ENCODE measurements at regions not wholly inside any gene's neighbourhood (a gene's known extent, or its start where the extent isn't known, plus 50 kb on each side); places are given as distances from the start of the nearest gene placed in this dataset.

- no peak for TF ChIP-seq CTCF (IDR thresholded peaks at IDR 0.05 in 2 of 3, conservative IDR thresholded peaks at IDR 0.05 in 1 of 3; ENCODE audit: control insufficient read depth in 2 of 3, extremely low read depth in 1 of 3, insufficient read depth in 1 of 3, low read depth in 3 of 3, low read length in 3 of 3)
- no peak for TF ChIP-seq POLR2AphosphoS5 (IDR thresholded peaks at IDR 0.05; ENCODE audit: low read length)
- no peak for TF ChIP-seq PAX8 (IDR thresholded peaks at IDR 0.05)
- TF ChIP-seq, protein P1, sequence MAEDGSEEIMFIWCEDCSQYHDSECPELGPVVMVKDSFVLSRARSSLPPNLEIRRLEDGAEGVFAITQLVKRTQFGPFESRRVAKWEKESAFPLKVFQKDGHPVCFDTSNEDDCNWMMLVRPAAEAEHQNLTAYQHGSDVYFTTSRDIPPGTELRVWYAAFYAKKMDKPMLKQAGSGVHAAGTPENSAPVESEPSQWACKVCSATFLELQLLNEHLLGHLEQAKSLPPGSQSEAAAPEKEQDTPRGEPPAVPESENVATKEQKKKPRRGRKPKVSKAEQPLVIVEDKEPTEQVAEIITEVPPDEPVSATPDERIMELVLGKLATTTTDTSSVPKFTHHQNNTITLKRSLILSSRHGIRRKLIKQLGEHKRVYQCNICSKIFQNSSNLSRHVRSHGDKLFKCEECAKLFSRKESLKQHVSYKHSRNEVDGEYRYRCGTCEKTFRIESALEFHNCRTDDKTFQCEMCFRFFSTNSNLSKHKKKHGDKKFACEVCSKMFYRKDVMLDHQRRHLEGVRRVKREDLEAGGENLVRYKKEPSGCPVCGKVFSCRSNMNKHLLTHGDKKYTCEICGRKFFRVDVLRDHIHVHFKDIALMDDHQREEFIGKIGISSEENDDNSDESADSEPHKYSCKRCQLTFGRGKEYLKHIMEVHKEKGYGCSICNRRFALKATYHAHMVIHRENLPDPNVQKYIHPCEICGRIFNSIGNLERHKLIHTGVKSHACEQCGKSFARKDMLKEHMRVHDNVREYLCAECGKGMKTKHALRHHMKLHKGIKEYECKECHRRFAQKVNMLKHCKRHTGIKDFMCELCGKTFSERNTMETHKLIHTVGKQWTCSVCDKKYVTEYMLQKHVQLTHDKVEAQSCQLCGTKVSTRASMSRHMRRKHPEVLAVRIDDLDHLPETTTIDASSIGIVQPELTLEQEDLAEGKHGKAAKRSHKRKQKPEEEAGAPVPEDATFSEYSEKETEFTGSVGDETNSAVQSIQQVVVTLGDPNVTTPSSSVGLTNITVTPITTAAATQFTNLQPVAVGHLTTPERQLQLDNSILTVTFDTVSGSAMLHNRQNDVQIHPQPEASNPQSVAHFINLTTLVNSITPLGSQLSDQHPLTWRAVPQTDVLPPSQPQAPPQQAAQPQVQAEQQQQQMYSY (CRISPR knock-in tag; IDR thresholded peaks at IDR 0.05), result no peak
- TF ChIP-seq NRF1 (conservative IDR thresholded peaks at IDR 0.05; ENCODE audit: low read depth, low read length), result no peak
- TF ChIP-seq POLR2A (IDR thresholded peaks at IDR 0.05; ENCODE audit: low read depth, low read length), result no peak
- TF ChIP-seq ETV6 (conservative IDR thresholded peaks at IDR 0.05 in 1 of 2, IDR thresholded peaks at IDR 0.05 in 1 of 2; ENCODE audit: borderline replicate concordance in 1 of 2, low read depth in 1 of 2), result no peak
- TF ChIP-seq FOXK2 (IDR thresholded peaks at IDR 0.05), result no peak
- no peak for TF ChIP-seq MAX (IDR thresholded peaks at IDR 0.05; ENCODE audit: low read depth, low read length)
- TF ChIP-seq EP300 (IDR thresholded peaks at IDR 0.05; ENCODE audit: borderline replicate concordance in 1 of 2, control insufficient read depth in 1 of 2, low read depth in 2 of 2, low read length in 2 of 2), result no peak
- no peak for TF ChIP-seq EGR1 (IDR thresholded peaks at IDR 0.05; ENCODE audit: borderline replicate concordance in 1 of 2, low read depth in 2 of 2, low read length in 2 of 2)
- no peak for TF ChIP-seq RAD51 (IDR thresholded peaks at IDR 0.05)
These were observed 1233.0 kb downstream of the JRKL start for GRCh38 chr11:97622795-97623194.

Measured in GM12878 (cell line).